ENCODE measurements at regions not wholly inside any gene's neighbourhood (a gene's known extent, or its start where the extent isn't known, plus 50 kb on each side); places are given as distances from the start of the nearest gene placed in this dataset.

DNA sequence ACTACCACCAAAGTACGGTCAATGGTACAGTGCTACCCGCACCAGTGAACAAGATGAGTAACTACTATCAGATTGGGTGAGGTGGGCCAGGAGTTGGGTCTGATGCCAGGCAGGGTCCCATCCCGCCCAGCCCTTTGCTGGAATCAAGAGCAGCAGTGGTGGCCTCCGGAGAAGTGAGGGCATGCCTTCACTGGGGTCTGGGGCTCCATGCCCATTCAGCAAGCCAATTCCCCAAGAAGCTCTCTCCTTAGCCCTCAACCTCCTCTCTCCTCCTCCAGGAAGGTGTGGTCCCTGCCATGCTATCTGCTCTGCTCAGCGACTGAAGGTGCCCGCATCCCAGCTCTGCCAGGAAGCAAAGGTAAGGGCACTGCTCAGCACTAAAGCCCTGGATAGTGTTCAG lies 62.7 kb upstream of the CPLX2 start:
- DNase-seq, result no peak

DNA sequence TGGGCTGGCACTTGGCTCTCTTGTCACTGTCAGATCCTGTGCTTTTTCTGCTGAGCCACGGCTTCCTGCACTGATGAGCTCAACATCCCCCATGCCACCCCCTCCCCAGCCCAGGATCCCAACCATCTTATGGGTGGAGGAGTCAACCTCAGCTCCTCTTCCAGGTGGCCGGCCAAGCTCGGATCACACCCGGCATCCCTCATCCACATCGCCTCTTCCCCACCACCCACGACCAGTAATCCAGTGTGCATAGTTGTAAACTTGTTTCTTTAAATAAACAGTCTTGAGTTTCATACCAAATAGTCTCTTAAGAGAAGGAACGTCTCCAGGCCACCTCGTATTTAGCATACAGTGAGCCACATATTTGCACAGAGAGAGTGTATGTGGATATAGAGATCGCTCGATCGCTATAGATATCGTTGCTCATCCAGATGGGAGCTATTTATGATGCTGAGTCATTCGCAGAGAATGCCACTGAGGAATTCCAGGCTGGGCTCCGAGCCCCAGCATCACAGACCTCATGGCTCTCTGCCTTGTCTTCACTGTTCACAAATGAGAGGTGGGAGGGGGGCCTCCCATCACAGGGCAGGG lies 61.8 kb upstream of the CPLX2 start:
- no peak for DNase-seq

DNA sequence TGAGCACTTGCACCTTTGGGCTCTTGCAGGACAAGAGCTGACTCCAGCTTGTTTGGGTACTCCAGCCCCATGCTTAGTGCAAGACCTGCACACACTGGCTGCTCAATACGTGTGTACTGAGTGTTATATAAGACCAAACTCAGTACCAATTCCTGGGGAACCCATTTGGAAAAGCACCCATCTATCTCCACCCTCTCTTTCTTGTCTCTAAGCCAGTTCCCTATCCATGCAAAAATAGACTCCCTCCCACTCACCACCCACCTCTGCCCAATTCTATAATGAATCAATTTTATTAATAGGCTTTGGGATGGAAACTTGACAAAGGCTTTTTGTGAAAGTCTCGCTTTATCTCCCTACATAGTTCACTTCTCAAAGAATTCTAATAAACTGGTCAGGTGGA lies 60.9 kb upstream of the CPLX2 start:
- no peak for DNase-seq

DNA sequence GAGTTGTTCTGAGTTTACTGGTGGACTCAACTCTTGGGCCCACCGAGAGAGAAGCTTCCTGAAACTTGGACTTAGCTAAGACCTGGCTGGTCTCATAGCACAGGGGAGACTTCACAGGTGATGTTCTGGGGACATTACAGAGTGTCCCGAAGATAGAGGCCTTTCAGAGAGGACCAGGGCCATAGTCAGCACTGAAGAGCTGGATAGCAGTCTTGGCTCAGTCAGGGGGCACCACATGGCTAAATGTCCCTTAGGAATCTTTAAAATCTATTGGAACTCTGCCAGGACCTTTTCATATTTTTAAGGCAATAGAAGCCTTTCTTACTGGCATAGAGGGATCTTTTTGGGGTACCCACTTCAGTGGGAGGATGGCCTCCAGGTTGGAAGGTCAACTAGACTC lies 59.8 kb upstream of the CPLX2 start:
- DNase-seq, result no peak

DNA sequence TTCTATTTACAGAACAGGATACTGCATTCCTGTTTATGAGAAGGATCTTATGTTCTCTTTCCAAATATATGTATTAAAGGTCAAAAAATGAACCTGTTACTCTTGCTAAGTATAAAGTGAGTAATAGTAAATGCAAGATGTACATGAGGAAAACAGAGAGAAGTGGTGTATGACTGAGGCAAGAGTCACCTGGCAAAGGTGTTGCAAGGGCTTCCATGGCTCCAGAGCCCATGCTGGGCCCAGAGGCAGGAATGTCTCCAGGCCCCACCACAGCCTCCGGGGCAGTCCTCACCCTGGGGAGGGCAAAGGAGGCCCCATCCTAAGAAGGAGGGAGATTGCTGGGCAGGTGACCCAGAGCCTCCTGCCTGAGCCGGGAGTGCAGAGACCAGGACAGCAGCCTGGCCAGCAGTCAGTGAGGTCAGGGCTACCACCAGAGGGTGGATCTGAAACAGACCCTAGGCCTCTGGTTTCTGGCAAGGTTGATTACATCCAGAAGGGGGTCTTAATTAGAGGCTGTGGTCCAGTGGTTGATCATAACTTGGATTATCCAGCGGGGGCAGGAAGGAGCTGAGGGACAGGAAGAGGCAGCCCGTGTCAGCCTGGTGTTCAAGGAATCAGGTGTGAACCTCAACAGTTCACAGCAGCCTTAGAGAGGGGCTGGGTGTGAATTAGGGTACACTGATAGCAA lies 57.3 kb upstream of the CPLX2 start:
- no peak for DNase-seq

DNA sequence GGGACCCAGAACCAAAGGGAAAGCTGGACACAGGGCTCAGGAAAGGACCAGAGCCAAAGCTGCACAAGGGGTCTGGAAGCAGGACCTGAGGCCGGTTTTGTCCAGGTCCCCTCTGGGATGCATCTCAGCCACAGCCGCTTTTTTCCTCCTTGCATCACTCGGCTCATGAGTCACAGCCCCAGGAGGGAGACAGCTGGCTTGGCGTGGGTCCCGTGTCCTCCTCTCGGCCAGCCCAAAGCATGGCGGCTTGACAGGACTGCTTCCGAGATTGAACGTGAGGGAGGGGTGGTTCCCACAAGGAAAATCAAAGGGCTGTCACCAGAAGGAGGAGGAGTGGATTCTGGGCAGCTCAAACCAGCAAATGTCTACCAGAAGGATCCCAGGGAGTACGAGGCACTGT lies 56.7 kb upstream of the CPLX2 start:
- DNase-seq, result no peak

DNA sequence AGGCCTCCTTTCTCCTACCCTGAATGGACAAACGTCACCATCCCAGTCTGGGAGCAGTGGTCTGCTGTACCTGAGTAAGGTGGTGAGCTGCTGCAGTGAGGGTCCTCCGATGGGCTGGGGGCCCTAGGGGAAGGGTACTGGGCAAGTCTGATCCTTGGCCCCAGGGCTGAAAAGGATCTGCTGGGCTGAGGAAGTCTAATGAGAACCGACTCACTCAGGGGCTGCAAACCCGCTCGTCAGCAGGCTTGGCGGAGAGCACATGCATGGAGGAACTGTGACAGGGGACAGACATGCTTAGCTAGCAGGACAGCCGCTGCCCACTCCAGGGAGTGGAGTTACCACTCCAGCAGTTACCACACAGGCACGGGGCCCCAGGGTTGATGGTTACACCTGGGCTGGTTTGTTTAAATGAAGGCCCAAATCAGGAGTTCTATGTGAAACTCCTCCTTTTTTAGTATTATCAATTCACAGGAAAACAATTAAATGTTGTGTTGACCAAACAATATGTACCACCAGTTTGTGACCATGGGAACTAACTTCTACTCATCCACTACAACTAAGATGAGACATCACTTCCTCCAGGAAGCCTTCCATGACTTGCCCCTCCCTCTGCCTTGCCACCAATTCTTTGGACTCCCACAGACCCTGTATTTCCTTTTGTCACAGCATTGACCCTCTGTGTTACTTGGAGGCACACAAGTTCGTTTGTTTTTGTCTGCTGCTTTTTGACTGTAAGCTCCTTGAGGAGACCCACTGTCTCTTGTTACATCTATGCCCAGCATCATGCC lies 56.1 kb upstream of the CPLX2 start:
- DNase-seq, result no peak

DNA sequence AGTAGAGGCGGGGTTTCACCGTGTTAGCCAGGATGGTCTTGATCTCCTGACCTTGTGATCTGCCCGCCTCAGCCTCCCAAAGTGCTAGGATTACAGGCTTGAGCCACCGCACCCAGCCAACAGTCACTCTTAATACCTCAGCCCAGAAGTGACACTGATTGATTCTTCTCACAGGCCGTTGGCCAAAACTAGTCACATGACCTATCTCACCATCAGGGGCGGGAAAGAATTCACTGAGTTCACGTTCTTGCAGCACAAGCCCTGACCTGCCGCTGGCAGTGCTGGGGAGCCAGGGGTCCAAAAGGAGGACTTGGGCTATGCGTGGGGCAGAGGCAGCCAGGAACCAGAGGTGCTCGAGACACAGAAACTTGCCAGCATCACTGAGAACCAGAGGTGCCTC lies 55.0 kb upstream of the CPLX2 start:
- DNase-seq, result no peak

DNA sequence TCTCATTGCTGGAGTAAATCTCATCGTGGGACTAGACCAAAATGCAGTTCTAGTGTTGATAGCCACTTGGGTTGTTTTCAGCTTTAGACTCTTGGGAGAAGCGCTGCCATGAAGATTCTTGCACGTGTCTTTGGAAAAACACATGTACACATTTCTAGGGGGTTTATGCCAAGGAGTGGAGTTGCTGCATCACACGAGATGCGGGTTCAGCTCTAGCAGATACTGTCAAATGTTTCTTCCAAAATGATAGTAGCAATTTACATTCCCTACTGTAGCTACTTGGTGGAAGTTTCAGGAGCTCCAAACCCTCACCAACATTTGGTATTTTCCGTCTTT lies 52.3 kb upstream of the CPLX2 start:
- DNase-seq, result no peak

DNA sequence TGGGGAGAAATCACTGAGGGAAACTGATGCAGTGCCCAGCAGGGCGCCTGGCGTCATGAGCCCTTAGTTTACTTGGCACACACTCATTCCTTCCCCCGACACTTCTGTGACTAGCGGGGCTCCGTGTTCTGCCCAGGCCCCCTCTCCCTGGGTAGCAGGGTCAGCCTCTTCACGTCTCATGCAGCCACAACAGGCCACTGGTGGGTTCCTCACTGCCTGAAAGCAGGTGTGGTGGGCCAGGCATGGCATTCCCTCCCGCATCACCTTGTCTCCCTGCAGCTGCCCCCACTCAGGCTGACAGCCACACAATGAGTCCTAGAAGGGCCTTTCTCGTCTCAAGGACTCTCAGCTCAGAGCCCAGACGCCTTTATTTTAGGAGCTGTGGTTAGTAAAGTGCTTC lies 51.1 kb upstream of the CPLX2 start:
- no peak for DNase-seq

All from hematopoietic multipotent progenitor cell treated with erythropoietin and hydrocortisone succinate and interleukin-3 and kit ligand, for 4 days (in vitro differentiated cells).